SK-N-SH (cell line): ENCODE measurements at regions not wholly inside any gene's neighbourhood (a gene's known extent, or its start where the extent isn't known, plus 50 kb on each side); places are given as distances from the start of the nearest gene placed in this dataset.

Source experiments
- CTCF ChIA-PET: fragments of 300-600, 350-600 bp; formaldehyde crosslinking; extraction: SDS; loops from one replicate; lab custom pipeline; 2021; lab: Yijun Ruan, JAX
- POLR2A ChIA-PET: fragments of 350-600 bp; sonication (Branson Sonifier 250); formaldehyde crosslinking; extraction: SDS; loops from one replicate; lab custom pipeline; 2020; ENCODE audit warnings: antibody characterized with exemption, inconsistent platforms; lab: Yijun Ruan, JAX
- DNase-seq: peaks from one replicate; pipeline ENCODE4 v3.0.0; 2012
- H2AFZ ChIP-seq: fragments of 200-600 bp; sonication (generic); 2 replicates; pipeline ENCODE4 v1.8.1; 2016; ENCODE audit warnings: antibody characterized with exemption, mild to moderate bottlenecking, low read depth
- H3F3A ChIP-seq: fragments of 200-600 bp; sonication (generic); replicated peaks from 2 replicates; pipeline ENCODE3; 2016; ENCODE audit warnings: antibody characterized with exemption, mild to moderate bottlenecking; ENCODE audit not compliant: insufficient read depth
- H3K27ac ChIP-seq, 2 experiments: fragments of 200-500 bp in 1 of 2; fragments of 200-600 bp in 1 of 2; sonication (Bioruptor generic) in 1 of 2; sonication (generic), shearing (Covaris generic) in 1 of 2; 2 replicates each; pipeline versions ENCODE4 v1.5.1 to v1.6.1; 2014 to 2016; ENCODE audit warnings: low read depth in 2 of 2, inconsistent platforms in 1 of 2, low read length in 1 of 2, mild to moderate bottlenecking in 1 of 2, mixed read lengths in 1 of 2
- H3K27me3 ChIP-seq: fragments of 200-600 bp; sonication (generic), shearing (Covaris generic); 2 replicates; pipeline ENCODE4 v1.6.1; 2016; ENCODE audit warnings: mixed run types; ENCODE audit not compliant: insufficient read depth
- H3K36me3 ChIP-seq, 2 experiments: fragments of 200-500 bp in 1 of 2; fragments of 200-600 bp in 1 of 2; sonication (Bioruptor generic) in 1 of 2; sonication (generic) in 1 of 2; replicated peaks in 1 of 2; 2 replicates each; pipeline versions ENCODE3 to v1.5.1; 2014 to 2016; ENCODE audit warnings: low read length in 1 of 2, mild to moderate bottlenecking in 1 of 2; ENCODE audit not compliant: insufficient read depth in 2 of 2, control insufficient read depth in 1 of 2
- H3K4me1 ChIP-seq, 2 experiments: fragments of 200-500 bp in 1 of 2; fragments of 200-600 bp in 1 of 2; sonication (Bioruptor generic) in 1 of 2; sonication (generic), shearing (Covaris generic) in 1 of 2; 2 replicates each; pipeline versions ENCODE4 v1.5.1 to v1.6.1; 2014 to 2016; ENCODE audit warnings: low read depth in 1 of 2, low read length in 1 of 2, mixed run types in 1 of 2; ENCODE audit not compliant: insufficient read depth in 2 of 2, control insufficient read depth in 1 of 2
- H3K4me2 ChIP-seq: fragments of 200-600 bp; sonication (generic), shearing (Covaris generic); 2 replicates; pipeline ENCODE4 v1.6.1; 2017; ENCODE audit warnings: mixed run types
- H3K4me3 ChIP-seq, 2 experiments: fragments of 200-500 bp in 1 of 2; fragments of 200-600 bp in 1 of 2; sonication (Bioruptor generic) in 1 of 2; sonication (generic), shearing (Covaris generic) in 1 of 2; 2 replicates each; pipeline versions ENCODE4 v1.5.1 to v1.8.1; 2014 to 2016; ENCODE audit warnings: low read depth in 2 of 2, inconsistent platforms in 1 of 2, low read length in 1 of 2, mild to moderate bottlenecking in 1 of 2, mixed read lengths in 1 of 2, moderate library complexity in 1 of 2
- H3K79me2 ChIP-seq: fragments of 200-600 bp; sonication (generic); 2 replicates; pipeline ENCODE4 v1.8.1; 2017; ENCODE audit warnings: mild to moderate bottlenecking; ENCODE audit not compliant: insufficient read depth
- H3K9ac ChIP-seq: fragments of 200-600 bp; sonication (generic); 2 replicates; pipeline ENCODE4 v1.6.1; 2017; ENCODE audit warnings: mixed run types
- H3K9me2 ChIP-seq: fragments of 200-600 bp; sonication (generic); 2 replicates; pipeline ENCODE4 v1.6.1; 2017; ENCODE audit warnings: mixed run types
- H3K9me3 ChIP-seq: fragments of 200-600 bp; sonication (generic); 2 replicates; pipeline ENCODE4 v1.6.1; 2017; ENCODE audit warnings: mixed run types, mild to moderate bottlenecking, moderate library complexity
- H4K20me1 ChIP-seq: fragments of 200-600 bp; sonication (generic); 2 replicates; pipeline ENCODE4 v1.6.1; 2017; ENCODE audit warnings: mild to moderate bottlenecking, mixed run types; ENCODE audit not compliant: insufficient read depth
- CHD2 ChIP-seq: fragments of 150-350 bp; IDR thresholded peaks from 2 replicates; pipeline ENCODE4 v1.6.1; 2018; ENCODE audit warnings: low read length; ENCODE audit not compliant: partially characterized antibody
- EP300 ChIP-seq, 2 experiments: IDR thresholded peaks; 2 replicates each; pipeline versions ENCODE4 v1.4.0 to v1.6.1; 2012; ENCODE audit warnings: borderline replicate concordance in 1 of 2, low read depth in 1 of 2, low read length in 1 of 2
- FOSL2 ChIP-seq: IDR thresholded peaks from 2 replicates; pipeline ENCODE4 v1.4.0; 2012; ENCODE audit warnings: low read depth, mild to moderate bottlenecking, moderate library complexity, borderline replicate concordance
- FOXM1 ChIP-seq: IDR thresholded peaks from 2 replicates; pipeline ENCODE4 v1.4.0; 2012; ENCODE audit warnings: low read depth, mild to moderate bottlenecking
- JUND ChIP-seq: IDR thresholded peaks from 2 replicates; pipeline ENCODE4 v1.4.0; 2012
- MEF2A ChIP-seq: IDR thresholded peaks from 2 replicates; pipeline ENCODE4 v1.4.0; 2012; ENCODE audit warnings: low read depth, borderline replicate concordance
- NFIC ChIP-seq: IDR thresholded peaks from 2 replicates; pipeline ENCODE4 v1.4.0; 2012; ENCODE audit warnings: borderline replicate concordance
- POLR2AphosphoS5 ChIP-seq: IDR thresholded peaks from 2 replicates; pipeline ENCODE4 v1.6.1; 2012; ENCODE audit warnings: low read depth, low read length
- RFX5 ChIP-seq: IDR thresholded peaks from 2 replicates; pipeline ENCODE4 v1.6.1; 2012; ENCODE audit warnings: mild to moderate bottlenecking, improper control_type of control experiment, low read length
- RXRA ChIP-seq: IDR thresholded peaks from 2 replicates; pipeline ENCODE4 v1.4.0; 2012; ENCODE audit warnings: low read depth, mild to moderate bottlenecking, borderline replicate concordance
- SIN3A ChIP-seq: IDR thresholded peaks from 2 replicates; pipeline ENCODE4 v1.6.1; 2012; ENCODE audit warnings: low read depth, mild to moderate bottlenecking, low read length, moderate library complexity, borderline replicate concordance
- TCF12 ChIP-seq: IDR thresholded peaks from 2 replicates; pipeline ENCODE4 v1.4.0; 2012
- YY1 ChIP-seq: IDR thresholded peaks from 2 replicates; pipeline ENCODE4 v1.4.0; 2012; ENCODE audit warnings: low read depth, mild to moderate bottlenecking
- WGBS: methylation state at CpG from one replicate; pipeline ENCODE4 v1.1.6; 2017; ENCODE audit warnings: low lambda C conversion rate; 5-methylcytosine and 5-hydroxymethylcytosine counted together
- TF ChIP-seq, protein P1 (sequence below): fragments of 150-350 bp; IDR thresholded peaks from 2 replicates; pipeline ENCODE4 v1.6.1; 2016; ENCODE audit warnings: mild to moderate bottlenecking, low read depth, low read length
- TF ChIP-seq, protein P2 (sequence below): IDR thresholded peaks from 2 replicates; pipeline ENCODE4 v1.4.0; 2012; ENCODE audit warnings: low read depth, borderline replicate concordance
- TF ChIP-seq, protein P3 (sequence below): IDR thresholded peaks from 2 replicates; pipeline ENCODE4; 2012
- TF ChIP-seq, protein P4 (sequence below): fragments of 150-350 bp; IDR thresholded peaks from 2 replicates; pipeline ENCODE4 v1.6.1; 2017; ENCODE audit warnings: antibody characterized with exemption, low read length, low read depth, borderline replicate concordance
- TF ChIP-seq, protein P5 (sequence below): fragments of 200-600 bp; sonication (generic); IDR thresholded peaks from 2 replicates; pipeline ENCODE4 v1.6.1; 2017; ENCODE audit warnings: antibody characterized with exemption, mild to moderate bottlenecking, moderate library complexity

DNA sequence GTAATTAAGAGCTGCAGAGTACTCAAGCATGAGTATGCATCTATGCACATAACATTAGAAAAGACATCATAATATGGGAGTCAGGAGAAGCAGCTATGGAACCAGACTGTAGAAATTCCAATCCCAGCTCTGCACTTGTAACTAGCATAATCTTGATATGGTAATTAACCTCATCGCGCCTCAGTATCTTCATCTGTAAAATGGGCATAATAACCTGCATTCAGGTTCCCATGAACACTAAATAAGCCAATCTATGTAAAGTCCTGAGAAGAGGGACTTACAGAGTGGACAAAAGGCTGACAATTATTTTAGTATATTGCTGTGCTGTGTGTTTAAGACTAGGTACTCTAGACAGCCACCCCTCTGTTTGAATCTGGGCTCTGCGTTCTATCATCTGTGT, 318.9 kb upstream of the USP25 start:
- TF ChIP-seq MEF2A (no peak), RFX5 (no peak)
- TF ChIP-seq, protein P1, sequence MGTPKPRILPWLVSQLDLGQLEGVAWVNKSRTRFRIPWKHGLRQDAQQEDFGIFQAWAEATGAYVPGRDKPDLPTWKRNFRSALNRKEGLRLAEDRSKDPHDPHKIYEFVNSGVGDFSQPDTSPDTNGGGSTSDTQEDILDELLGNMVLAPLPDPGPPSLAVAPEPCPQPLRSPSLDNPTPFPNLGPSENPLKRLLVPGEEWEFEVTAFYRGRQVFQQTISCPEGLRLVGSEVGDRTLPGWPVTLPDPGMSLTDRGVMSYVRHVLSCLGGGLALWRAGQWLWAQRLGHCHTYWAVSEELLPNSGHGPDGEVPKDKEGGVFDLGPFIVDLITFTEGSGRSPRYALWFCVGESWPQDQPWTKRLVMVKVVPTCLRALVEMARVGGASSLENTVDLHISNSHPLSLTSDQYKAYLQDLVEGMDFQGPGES: no peak
- CTCF ChIA-PET: interaction anchor here (1.6 kb wide), 1 partner anchor 72 kb away, joined by 4 read pairs; no protein-coding TSS in a partner anchor

DNA sequence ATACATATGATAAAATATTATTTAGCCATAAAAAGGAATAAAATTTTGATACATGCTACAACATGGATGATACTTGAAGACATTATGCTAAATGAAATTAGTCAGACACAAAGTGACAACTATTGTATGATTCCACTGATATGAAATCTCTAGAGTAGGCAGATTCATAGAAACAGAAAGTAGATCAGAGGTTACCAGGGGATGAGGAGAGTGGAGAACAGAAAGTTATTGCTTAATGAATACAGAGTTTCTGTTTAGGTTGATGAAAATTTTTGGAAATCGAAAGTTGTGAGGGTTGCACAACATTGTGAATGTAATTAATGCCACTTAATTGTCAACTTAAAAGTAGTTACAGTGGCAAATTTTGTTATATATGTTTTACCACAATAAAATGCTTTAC, 315.7 kb upstream of the USP25 start:
- H2AFZ ChIP-seq: no peak overlapping the region
- no peak overlapping the region for H3K4me3 ChIP-seq
- no peaks in the 10 kb centered on the region for H3K36me3 ChIP-seq
- no peaks in the 10 kb centered on the region for H4K20me1 ChIP-seq
- no peak overlapping the region for H3K9ac ChIP-seq
- H3K79me2 ChIP-seq: no peaks in the 10 kb centered on the region
- no peak for DNase-seq
- H3F3A ChIP-seq: no peaks in the 10 kb centered on the region
- no peaks in the 10 kb centered on the region for H3K27me3 ChIP-seq
- no peaks in the 10 kb centered on the region for H3K4me1 ChIP-seq
- H3K27ac ChIP-seq: no peak overlapping the region
- CTCF ChIA-PET: no interaction called here
- no peaks in the 10 kb centered on the region for H3K9me3 ChIP-seq
- 0% methylated on average over 1 of the region's 1 CpG for WGBS
- TF ChIP-seq RXRA: no peak
- TF ChIP-seq JUND: no peak
- no peak for TF ChIP-seq FOXM1
- no peak for TF ChIP-seq SIN3A
- no peak for TF ChIP-seq TCF12
- no peak for TF ChIP-seq EP300 (IDR thresholded peaks at IDR 0.05; ENCODE audit: borderline replicate concordance in 1 of 2, low read depth in 1 of 2, low read length in 1 of 2)
- no peak for TF ChIP-seq FOSL2
- TF ChIP-seq, protein P2, sequence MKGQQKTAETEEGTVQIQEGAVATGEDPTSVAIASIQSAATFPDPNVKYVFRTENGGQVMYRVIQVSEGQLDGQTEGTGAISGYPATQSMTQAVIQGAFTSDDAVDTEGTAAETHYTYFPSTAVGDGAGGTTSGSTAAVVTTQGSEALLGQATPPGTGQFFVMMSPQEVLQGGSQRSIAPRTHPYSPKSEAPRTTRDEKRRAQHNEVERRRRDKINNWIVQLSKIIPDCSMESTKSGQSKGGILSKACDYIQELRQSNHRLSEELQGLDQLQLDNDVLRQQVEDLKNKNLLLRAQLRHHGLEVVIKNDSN: no peak
- TF ChIP-seq, protein P3, sequence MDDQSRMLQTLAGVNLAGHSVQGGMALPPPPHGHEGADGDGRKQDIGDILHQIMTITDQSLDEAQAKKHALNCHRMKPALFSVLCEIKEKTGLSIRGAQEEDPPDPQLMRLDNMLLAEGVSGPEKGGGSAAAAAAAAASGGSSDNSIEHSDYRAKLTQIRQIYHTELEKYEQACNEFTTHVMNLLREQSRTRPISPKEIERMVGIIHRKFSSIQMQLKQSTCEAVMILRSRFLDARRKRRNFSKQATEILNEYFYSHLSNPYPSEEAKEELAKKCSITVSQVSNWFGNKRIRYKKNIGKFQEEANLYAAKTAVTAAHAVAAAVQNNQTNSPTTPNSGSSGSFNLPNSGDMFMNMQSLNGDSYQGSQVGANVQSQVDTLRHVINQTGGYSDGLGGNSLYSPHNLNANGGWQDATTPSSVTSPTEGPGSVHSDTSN: no peak
- TF ChIP-seq, protein P4, sequence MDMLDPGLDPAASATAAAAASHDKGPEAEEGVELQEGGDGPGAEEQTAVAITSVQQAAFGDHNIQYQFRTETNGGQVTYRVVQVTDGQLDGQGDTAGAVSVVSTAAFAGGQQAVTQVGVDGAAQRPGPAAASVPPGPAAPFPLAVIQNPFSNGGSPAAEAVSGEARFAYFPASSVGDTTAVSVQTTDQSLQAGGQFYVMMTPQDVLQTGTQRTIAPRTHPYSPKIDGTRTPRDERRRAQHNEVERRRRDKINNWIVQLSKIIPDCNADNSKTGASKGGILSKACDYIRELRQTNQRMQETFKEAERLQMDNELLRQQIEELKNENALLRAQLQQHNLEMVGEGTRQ: no peak
- no peak for TF ChIP-seq NFIC
- TF ChIP-seq, protein P5, sequence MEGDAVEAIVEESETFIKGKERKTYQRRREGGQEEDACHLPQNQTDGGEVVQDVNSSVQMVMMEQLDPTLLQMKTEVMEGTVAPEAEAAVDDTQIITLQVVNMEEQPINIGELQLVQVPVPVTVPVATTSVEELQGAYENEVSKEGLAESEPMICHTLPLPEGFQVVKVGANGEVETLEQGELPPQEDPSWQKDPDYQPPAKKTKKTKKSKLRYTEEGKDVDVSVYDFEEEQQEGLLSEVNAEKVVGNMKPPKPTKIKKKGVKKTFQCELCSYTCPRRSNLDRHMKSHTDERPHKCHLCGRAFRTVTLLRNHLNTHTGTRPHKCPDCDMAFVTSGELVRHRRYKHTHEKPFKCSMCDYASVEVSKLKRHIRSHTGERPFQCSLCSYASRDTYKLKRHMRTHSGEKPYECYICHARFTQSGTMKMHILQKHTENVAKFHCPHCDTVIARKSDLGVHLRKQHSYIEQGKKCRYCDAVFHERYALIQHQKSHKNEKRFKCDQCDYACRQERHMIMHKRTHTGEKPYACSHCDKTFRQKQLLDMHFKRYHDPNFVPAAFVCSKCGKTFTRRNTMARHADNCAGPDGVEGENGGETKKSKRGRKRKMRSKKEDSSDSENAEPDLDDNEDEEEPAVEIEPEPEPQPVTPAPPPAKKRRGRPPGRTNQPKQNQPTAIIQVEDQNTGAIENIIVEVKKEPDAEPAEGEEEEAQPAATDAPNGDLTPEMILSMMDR: no peak
- TF ChIP-seq YY1: no peak
- TF ChIP-seq POLR2AphosphoS5: no peak
- TF ChIP-seq CHD2: no peak
- POLR2A ChIA-PET: no interaction called here
- no peak overlapping the region for H3K4me2 ChIP-seq
- H3K9me2 ChIP-seq: no peaks in the 10 kb centered on the region

More for the DNA sequence above, 318.9 kb upstream of the USP25 start:
- Histone ChIP-seq H2AFZ (no peak overlapping the region), H3K4me3 (no peak overlapping the region), H4K20me1 (no peaks in the 10 kb centered on the region), H3K9me2 (no peaks in the 10 kb centered on the region), H3K27ac (no peak overlapping the region), H3K9me3 (no peaks in the 10 kb centered on the region), H3K4me2 (no peak overlapping the region), H3K79me2 (no peaks in the 10 kb centered on the region), H3K9ac (no peak overlapping the region), H3K4me1 (no peaks in the 10 kb centered on the region), H3K36me3 (no peaks in the 10 kb centered on the region), H3K27me3 (no peaks in the 10 kb centered on the region), H3F3A (no peaks in the 10 kb centered on the region)
- POLR2A ChIA-PET: no interaction called here
- no peak for DNase-seq
- WGBS: 45% methylated on average over 3 of the region's 3 CpGs
